ENCODE measurements at regions not wholly inside any gene's neighbourhood (a gene's known extent, or its start where the extent isn't known, plus 50 kb on each side); places are given as distances from the start of the nearest gene placed in this dataset.

DNA sequence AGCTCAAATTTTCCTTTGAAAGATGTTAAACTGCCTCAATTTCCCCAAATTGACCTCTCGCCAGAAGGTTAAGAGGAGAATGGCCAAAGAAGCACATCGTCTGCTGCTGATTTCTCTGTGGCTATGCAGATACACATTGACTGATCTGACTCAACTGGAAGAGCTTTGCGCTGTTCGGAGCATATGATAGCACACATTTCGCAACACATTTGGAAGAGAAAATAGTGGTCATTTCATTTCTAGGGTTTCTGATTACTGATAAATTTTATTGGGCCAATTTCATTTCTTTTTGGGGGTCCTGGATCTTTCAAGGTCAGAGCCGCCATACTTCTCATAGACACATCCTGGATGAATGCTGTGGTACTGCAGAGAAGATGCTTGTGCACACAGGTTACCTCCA lies 138.5 kb downstream of the TMEM200C start:
- no peak for TF ChIP-seq CTCF (conservative IDR thresholded peaks at IDR 0.05)
- TF ChIP-seq EZH2 (IDR thresholded peaks at IDR 0.05; ENCODE audit: low read depth): no peak
